NCI-H1417 (cell line): ENCODE measurements at regions not wholly inside any gene's neighbourhood (a gene's known extent, or its start where the extent isn't known, plus 50 kb on each side); places are given as distances from the start of the nearest gene placed in this dataset.
A peak's percentile ranks its signal among the peaks of the same experiment; 100 is the strongest.

ENCODE experiments used
- DNase-seq, 3 experiments: peaks; one replicate each; lab custom pipeline; 2025; lab: John Stamatoyannopoulos, UW

GRCh38 chr4:141290771-141291170 lies 70.1 kb downstream of the ZNF330 start:
- DNase-seq: no peak

DNA sequence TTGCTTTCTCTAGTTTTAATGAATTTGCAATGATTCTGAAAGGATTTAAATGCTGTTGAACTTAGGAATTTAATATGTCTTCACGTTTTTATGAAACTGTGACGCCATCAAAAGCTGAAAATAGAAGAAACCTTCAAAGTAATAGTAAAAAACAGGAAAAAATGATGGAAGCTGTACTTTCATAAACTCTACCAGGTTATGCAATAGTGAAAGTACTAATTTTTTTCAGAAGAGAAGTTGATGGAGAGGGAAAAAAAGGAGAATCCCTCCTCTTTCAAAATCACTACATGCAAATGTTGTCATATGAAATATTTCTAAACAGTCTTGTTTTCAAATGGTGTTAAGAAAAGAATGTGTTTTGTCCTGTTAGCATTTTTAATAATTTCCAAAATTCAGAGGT lies 73.6 kb downstream of the ZNF330 start:
- DNase-seq: no peak

DNA sequence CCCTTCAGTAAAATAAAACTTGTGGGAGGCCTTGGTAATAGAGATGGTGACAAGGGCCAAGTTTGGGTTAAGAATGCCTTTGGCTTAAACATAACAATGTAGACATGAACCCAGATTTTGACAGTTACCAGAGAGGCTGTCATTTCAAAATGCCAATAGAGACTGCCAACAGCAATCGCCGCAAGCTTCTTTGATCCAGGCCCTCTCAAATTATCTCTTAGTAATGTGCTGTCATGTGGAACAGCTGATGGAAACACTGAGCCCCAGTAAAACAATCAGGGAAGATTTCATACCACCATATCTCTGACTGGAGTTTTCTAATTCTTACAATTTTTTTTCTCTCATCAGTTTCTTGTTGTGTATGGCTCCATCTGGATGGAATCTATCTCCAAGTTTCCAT lies 80.5 kb downstream of the ZNF330 start:
- no peak for DNase-seq

DNA sequence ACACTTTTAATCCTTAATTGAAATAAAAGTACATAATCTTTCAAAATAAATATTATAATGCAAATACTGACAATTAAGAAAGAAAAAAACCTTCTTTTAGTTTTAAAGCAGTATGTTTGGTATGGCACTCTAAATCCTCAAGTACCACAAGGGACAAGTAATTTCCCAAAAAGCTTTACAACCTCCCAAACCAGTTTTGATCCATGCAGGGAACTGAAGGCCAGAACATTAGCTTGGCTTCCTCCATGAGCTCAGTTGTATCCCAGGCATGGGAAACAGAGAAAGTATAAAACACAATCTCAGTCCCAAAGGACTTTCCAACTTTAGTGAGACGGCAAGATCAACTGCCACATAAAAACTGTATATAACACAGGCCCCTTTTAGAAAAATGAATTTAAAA lies 82.2 kb downstream of the ZNF330 start:
- no peak for DNase-seq

DNA sequence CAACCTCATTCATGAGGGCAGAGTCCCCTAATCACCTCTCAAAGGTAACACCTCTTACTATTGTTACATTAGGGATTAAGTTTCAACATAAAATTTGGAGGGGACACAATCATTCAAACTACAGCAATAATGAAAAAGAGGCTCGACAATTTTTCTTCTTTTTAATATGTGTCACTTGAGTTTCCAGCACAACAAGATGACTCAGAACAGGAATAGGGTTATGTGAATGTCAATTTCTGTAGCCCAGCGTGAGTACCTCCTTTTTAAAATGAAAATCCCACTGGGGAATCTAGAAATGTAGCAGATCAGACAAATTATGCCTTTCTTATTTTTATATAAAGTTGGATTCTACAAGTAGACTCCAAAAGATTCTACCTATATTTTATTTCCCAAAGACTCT lies 83.7 kb downstream of the ZNF330 start:
- DNase-seq: no peak

DNA sequence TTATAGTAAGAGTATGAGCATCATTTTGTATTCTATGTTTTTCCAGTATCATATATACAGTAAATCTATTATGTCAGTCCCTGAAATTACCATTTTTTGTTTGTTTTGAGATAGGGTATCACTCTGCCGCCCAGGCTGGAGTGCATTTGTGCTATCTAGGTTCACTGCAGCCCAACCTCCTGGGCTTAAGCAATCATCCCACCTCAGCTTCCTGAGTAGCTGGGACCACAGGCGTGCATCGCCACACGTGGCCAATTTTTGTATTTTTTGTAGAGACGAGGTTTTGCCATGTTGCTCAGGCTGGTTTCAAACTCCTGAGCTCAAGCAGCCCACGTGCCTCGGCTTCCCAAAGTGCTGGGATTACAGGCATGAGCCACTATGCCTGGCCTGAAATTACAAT lies 85.6 kb downstream of the ZNF330 start:
- DNase-seq: no peak

DNA sequence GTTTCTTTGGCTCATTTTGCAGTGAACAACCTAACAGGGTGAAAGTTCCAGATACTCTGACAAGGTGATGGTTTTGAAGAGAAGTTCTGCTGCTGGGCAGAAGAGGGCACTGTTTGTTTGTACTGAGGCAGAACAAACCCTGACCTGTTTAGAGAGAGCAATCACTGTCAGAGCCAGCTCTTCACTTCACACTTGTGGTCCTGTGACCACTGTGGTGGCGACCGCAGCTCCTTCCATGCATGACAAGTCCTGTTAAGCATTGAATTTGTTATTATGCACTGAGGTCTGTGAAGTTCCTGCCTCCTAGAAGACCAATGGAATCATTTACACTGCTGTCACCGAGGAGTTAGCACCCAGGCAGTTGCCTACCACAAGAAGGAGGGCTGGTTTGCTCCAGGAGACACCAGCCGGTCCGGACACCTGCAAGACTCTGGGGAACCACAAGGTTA lies 86.6 kb downstream of the ZNF330 start:
- peak; percentile 37 to 81 (median 77) for DNase-seq

- DNase-seq: no peak
Measured at GRCh38 chr4:141309874-141310273, 89.2 kb downstream of the ZNF330 start.

DNA sequence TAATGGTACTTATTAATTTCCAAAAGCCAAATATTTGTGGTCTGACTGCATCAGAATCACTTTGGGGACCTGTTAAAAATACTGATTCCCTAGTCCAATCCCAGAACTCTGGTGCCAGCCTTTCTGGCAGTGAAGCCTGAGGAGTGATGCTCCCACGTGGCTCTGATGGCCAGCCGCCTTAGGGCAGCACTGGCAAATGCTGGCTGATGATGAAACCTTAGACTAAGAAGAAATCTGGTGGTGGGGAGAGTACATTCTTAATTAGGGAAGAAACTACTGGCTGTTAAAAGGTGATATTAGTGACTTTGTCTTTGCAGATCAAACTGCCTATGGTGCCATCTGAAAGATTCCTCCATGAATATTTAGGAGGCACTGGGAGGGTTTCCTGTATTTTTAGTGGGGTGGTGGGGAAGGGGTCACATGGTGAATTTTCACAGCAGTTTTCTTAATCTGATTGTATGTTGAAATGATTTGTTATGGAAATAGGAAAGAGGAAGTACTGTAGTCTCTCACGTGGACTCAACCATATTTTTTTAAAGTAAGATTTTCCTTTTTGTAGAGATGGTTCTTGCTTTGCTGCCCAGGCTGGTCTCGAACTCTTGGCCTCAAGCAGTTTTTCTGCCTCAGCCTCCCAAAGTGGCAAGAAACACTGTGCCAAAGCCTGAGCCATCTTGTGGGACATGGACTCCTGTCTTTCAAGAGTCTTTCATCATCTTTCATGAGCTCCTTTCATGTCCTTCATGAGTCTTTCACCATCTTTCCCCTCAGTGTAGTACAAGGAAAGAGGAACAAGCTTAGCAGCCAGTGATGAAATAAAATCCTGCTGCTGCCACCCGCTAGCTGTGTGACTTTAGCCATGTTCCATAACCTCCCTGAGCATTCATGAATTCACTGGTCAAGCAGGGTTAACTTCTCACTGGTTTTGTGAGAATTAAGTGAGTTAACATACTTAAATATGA lies 90.8 kb downstream of the ZNF330 start:
- DNase-seq: no peak

- no peak for DNase-seq
Measured at GRCh38 chr4:141314627-141315026, 93.9 kb downstream of the ZNF330 start.

DNA sequence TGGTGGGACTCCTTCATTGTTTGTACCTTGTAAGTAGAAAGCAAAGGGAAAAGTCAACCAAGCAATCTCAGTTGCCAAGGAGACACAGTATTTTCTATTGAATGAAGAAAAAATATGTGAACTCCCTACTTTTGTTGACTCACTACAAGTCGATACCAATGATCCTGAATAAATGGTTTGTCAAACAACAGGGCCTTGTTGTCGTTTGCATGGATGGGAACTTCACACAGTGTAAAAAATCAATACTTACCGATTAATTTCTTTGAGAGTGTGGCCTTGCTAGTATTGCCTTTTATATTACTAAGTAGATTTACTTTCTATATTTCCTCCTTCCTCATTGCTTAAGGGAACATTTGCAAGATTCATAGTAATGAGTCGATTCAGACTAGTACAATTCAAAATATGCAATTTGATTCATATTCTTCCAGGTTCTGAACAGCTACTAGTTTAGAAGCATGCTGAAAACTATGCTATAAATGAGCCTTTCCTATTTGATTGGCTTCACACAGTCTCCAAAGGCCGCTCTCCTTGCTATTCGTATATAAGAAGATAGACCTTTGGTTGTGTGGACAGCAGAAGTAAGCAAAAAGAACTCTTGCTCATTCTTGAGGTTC lies 108.0 kb downstream of the ZNF330 start:
- no peak for DNase-seq

DNA sequence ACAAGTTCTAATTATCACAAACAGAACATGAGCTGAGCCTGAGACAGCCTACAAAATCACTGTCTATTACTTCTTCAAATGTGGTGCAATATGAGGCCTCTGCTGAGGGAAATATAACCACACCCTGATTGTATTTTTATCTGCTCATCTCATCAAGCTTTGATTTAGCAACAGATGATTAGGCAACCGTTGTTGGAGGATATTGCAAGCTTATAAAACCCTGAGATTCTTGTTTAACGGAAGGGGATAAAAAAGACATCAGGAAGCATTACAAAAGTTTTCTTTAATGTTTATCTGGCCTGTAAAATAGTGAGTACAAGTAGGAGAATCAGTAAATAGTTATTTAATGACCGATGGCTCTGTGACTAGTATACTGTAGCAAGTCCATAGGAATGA lies 108.5 kb downstream of the ZNF330 start:
- DNase-seq: no peak

DNA sequence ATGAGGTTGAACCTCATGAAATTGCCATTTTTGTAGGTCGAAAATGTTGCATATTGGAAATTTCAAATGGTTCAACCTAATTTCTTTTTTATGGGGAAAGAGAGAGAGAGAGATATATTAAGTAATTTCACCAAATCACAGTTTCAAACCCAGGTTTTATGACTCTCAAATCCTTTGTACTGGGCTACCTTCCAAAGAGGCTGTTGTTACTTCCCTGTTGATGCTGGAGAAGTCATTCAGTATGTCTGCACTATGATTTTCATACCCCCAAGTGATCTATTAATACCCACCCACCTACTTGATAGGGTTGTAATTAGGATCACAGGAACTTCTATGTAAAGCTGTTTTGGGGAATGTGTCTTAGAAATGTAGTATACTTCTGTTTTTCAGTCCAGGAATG lies 109.9 kb downstream of the ZNF330 start:
- DNase-seq: no peak

DNA sequence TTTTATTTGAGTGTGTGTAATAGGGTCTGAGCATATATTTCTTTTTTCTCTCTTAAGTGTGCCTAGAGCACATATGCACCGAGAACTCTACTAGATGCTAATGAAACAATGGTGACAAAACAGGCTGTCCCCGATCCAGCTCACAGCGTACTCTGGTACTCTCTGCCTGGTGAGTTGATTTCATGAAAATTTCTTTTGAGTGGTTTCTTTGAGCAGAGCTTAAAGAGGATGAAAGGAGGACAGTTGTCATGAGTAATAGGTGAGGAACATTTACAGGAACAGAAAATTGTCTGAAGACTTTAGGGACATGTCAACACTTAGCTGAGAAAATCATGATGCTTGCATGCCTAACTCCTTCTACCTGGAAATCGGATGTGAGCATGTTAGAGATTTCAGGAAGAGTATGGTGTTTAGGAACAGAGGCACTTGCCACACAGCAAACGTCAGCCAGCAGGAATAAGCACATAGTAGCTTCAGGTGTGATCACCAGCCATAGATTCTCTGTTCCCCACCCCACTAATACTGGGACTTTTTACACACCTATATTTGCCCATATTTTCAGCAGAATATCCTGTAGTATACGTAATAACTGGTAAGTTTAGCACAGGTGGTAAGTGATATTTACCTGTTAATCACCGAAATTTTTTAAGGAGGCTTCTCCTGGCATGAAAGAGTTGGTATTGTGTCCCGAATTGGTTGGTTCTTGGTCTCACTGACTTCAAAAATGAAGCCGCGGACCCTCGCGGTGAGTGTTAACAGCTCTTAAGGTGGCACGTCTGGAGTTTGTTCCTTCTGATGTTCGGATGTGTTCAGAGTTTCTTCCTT lies 111.1 kb downstream of the ZNF330 start:
- DNase-seq: no peak

- DNase-seq: peak in 2 of 3 experiments; percentile 28
Measured at GRCh38 chr4:141332359-141333181, 111.9 kb downstream of the ZNF330 start.

DNA sequence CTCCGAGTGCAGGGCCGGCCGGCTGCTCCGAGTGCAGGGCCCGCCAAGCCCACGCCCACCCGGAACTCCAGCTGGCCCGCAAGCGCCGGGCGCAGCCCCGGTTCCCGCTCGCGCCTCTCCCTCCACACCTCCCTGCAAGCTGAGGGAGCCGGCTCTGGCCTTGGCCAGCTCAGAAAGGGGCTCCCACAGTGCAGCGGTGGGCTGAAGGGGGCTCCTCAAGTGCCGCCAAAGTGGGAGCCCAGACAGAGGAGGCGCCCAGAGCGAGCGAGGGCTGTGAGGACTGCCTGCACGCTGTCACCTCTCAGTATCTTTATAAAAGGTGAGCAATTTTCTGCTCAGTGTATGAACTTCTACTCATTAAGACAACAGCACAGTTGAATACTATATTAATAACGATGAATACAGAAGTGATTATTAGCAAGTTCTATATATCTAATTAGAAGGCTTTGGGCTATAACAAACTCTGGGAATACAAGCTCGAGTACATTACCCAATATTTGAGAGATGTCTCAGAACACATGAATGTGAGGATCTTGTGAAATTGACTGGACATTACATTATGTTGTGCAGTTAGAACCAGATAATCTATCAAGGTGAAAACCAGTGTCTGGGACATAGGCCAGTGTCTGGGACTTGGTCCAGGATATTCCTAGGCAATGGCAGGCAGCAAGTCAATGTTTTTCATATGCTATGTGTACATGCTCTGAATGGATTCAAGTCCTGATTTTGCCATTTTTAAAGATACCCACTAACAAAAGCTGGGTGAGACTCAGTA lies 112.9 kb downstream of the ZNF330 start:
- peak in 1 of 3 experiments; percentile 52 for DNase-seq

GRCh38 chr4:141335166-141335565 lies 114.5 kb downstream of the ZNF330 start:
- DNase-seq: no peak

GRCh38 chr4:141338238-141338637 lies 117.5 kb downstream of the ZNF330 start:
- DNase-seq: peak in 1 of 3 experiments; percentile 21

- no peak for DNase-seq
Measured at GRCh38 chr4:141339391-141339790, 118.7 kb downstream of the ZNF330 start.

- no peak for DNase-seq
Measured at GRCh38 chr4:141339966-141340365, 119.3 kb downstream of the ZNF330 start.

- peak in 2 of 3 experiments; percentile 13 to 50 for DNase-seq
Measured at GRCh38 chr4:141340458-141340857, 119.8 kb downstream of the ZNF330 start.
